ENCODE measurements at regions not wholly inside any gene's neighbourhood (a gene's known extent, or its start where the extent isn't known, plus 50 kb on each side); places are given as distances from the start of the nearest gene placed in this dataset.
"Not testable (repeated sequence)": the region's sequence is repeated elsewhere in the genome, so short reads cannot be mapped to it uniquely, and the experiment has no call there.

DNA sequence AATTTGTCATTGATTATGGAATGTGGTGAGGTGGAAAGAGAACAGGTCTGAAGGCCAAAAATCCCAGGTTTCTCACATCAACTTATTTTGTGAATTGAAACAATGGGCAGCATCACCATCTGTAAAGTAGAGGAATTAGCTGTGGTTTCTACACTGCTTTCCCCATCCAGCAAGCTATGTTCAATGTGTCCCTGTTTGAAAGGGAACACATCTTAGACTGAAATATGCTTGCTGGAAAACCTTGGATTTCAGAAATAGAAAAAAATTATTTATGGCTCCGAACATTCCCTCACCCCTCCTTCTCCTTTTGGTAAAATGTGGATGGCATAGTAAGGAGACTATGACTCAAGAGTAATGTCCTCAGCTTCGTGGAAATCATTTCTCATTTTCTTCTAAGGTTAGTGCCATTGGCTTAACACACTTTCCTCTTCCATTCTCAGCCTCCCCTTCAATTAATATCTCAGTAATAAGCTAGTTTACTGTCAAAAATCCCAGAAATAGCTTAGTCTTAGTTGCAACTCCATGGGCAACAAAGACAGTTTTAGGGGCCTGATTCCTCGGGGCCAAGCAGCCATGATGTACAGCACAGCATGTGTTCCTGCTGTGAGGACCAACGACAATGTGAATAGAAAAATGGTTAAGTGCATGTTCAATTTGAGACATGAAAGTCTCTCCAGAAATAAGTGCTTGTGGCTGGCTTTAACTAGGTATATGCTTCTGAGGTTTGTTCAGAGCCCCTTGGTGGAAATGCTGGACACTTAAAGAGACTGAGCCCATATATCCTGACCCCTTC is 205.8 kb upstream of the SLC38A2 start:
- DNase-seq (ENCODE audit: low spot score in 2 of 2): no peak
- no peak for FAIRE-seq

DNA sequence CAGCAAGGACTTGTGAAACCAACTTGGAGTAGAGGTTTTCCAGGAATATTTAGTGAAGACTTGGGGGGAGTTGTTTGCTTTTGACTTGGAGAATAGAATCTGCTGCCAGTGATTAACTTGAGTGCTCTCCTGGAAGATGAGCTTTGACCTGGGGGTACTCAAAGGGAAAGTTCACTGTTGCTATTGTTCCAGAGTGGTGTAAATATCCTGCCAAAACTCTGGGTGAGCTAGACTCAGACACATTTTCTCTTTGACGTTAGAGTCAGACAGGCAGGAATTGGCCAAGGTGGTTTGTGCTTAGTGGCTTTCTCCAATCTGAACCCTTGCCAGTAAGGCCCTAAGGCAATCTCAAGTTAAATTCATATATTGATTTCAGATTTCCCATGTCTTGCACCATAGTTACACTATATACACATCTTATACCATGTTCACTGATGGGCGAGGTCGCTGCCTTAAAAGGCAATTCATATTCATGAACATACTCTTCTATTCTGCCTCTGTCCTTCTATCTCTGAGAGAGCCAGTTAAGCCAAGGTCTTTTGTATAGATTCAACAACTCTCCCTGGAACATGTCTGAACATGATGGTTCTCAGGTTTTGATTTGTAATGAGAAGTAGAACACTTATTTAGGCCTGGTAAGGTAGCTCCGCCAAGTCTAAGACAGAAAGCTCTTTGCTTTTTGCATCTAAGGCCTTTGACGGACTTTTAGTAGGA is 204.6 kb upstream of the SLC38A2 start:
- FAIRE-seq (no peak), DNase-seq (ENCODE audit: low spot score in 2 of 2) (no peak)

DNA sequence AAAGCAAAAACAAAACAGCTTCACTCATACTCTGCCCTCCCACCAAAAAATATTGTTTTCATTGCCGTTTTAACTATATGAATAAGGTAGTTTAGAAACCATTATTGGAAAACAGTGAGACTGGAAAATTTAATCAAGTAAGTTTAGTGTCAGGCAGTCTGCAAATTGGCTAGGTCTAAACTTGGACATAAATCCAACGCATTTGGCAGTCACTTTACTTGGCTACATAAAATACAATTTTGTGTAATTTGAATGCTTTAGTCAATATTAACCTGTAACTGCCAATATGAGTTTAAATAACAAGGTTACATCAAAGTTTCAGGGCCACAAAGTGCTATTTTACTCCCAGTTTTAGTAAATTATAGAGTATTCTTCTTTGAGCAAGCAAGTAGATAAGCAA is 202.3 kb upstream of the SLC38A2 start:
- DNase-seq (ENCODE audit: low spot score in 2 of 2) (no peak), FAIRE-seq (no peak)

DNA sequence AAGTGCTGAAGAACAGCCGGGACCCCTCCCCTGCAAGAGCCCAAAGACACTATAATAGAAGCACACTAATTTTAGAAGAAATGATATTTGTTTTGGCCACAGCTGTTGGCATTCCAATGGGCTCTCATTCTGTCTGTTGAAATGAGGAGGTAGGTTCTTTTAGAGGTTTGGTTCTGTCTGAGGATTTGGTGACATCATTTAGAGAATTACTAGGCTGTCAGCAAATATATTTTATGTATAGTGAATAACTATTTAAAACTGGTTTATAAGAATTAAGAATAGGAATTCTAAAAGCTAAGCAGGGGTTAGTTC is 200.7 kb upstream of the SLC38A2 start:
- no peak for FAIRE-seq
- DNase-seq (ENCODE audit: low spot score in 2 of 2): no peak

DNA sequence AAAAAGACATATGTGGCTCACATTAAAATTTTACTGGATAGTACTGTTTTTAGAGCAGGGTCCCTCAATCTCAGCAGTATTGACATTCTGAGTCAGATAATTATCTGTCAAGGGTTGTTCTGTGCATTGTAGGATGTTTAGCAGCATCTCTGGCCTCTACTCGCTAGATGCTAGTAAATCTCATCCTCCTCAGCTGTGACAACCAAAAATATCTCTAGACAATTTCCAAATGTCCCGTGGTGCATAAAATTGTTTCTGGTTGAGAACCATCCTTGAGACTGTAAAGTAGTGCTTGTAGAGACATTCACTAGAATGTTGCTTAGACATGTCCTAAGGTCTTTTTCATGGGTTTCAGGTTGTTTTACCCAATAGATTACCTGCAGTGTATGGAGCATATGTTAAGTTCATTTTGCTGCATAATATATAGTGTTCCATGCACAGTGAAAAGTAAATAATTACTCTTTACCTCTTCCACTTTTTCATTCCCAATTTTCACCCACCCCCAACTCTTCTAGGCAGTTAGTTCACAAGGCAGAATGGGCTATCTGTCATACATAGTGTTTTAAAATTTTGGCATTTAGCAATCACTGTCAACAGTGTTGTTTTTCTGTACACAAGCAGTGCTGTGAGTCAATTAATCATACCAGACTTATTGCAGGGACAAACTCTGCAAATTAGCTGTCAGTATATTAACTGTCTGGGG is 200.2 kb upstream of the SLC38A2 start:
- FAIRE-seq (no peak), DNase-seq (ENCODE audit: low spot score in 2 of 2) (no peak)

DNA sequence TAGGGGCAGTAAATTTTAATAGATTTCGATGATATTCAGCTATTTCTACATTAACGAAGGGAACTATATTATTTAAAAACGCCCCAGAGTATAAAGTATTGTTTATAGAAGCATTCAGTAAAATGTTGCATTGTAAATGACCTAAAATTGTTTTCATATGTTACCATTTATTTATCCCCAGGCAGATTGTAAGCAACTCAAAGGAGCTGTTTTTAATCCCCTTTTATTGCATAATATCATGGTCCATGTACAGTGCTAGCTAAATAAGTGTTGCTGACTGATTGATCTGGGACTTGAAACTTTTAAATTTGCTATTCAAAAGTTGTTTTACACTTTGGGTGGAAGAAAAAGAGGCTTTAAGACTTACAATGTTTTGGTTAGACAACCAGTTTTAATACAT is 199.0 kb upstream of the SLC38A2 start:
- DNase-seq (ENCODE audit: low spot score in 2 of 2): no peak
- no peak for FAIRE-seq

DNA sequence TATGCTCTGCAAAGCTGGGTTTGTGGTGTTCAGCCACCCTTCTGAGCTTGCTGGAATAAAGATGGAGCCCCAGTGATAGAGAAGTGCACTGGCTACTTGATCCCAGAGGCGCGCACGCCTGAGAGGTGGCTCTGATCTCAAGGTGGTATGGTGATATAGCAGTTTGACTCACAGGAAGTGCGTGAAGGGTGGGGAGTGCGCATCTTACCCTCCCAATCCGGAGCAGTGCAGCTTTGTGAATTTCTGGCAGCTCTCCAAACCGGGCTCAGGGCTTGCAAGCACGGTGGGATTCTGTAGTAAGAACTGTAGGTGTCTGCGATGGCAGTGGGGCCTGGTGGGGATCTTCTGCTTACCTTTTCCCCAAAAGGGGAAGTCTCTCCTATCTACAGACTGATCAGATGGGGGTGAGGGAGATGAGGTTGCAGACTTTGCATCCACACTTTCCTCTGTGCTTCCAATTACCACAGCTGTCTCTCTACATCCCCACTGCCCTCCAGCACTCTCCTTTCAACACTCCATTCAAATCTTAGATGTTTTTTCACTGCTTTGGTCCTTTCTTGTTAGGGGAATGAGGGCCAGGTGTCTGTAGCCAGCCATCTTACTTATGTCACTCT is 197.4 kb upstream of the SLC38A2 start:
- no peak for DNase-seq (ENCODE audit: low spot score in 2 of 2)
- no peak for FAIRE-seq

DNA sequence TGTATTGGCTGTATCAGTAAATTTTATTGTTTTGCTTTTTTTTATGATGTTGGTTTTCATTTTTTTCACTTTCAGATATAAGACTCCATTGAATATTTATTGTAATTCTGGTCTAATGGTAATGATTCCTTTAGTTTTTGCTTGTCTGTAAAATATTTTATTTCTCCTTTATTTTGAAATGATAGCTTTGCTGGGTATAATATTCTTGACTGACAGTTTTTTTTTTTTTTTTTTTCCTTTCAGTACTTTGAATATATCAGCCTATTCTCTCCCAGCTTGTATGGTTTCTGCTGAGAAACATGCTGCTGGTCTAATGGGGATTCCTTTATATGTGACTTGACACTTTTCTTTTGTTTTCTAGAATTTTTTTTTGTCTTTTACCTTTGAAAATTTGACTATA is 195.1 kb upstream of the SLC38A2 start:
- FAIRE-seq: no peak

DNA sequence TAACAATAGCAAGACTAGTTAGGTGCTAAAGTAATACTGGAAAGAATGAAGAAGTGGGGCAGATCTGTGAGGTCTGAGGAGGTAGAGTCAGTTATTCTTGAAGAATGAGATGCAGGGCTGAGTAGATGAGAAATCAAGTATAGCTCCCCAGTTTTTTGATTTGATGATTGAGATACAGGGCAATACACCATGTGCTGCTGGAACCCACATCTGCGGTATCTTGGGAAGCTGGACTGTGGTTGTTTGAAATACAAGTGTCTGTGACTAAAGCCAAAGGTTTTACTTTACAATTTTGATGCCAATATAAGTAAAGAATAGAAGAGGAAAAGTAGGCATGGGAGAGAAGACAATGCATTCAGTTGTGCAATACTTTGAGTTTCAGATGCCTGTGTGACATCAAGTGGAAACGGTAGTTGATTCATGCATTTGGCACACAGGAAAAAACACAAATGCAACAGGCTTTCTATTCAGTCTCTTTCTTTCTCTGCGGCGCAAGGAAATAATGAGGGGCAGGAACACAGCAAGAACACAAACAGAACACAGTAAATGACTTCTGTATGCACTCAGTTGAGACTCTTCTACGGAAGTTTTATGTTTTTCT is 190.2 kb upstream of the SLC38A2 start:
- DNase-seq (ENCODE audit: low spot score in 2 of 2): no peak
- FAIRE-seq: no peak

More for the DNA sequence above, 195.1 kb upstream of the SLC38A2 start:
- no peak for DNase-seq (ENCODE audit: low spot score in 2 of 2)

DNA sequence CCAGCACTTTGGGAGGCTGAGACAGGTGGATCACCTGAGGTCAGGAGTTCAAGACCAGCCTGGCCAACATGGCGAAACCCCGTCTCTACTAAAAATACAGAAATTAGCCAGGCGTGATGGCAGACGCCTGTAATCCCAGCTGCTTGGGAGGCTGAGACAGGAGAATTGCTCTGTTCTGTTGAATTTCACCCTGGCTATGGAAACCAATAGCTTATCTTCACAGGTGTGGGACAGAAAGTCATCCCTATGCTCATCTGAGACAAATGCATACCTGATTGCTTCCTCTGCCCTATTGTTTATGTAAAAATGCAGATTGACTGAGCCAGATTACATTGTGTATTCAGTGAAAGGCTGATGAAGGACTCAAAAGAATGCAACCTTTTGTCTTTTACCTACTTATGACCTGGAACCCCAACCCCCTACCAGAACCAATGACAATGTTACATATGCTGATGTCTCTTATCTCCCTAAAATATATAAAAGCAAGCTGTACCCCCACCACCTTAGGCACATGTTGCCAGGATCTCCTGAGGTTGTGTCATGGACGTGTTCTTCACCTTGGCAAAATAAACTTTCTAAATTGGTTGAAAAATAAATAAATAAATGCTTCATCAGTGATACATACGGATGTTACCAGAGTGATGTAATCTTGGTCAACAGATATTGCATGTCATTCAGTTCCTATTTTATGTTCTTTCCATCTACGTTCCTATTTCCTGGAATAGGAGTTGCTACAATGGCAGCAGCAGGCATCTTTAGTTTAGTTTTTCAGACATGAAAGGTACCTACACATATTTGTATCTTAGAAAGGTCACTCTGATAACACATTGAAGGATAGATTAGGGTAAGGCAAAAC is 189.4 kb upstream of the SLC38A2 start:
- not testable (repeated sequence) for DNase-seq (ENCODE audit: low spot score in 2 of 2); FAIRE-seq

DNA sequence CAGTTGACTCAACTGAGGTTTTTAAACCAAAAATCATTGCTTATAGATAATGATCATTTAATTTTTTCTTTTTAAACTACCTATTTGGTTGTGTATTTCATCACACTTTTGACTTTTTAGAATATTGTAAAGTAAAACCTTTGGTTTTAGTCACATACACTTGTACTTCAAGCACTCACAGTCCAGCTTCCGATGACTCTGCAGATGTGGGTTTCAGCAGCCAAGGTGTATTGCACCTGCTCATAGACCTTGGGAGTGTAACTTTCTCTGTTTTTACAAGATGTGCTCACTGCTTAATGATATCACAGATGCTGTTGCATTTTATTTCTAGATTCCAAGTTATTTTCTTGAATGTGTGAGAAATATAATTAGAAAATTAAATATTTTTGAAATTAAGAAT is 188.3 kb upstream of the SLC38A2 start:
- no peak for DNase-seq (ENCODE audit: low spot score in 2 of 2)
- FAIRE-seq: no peak

DNA sequence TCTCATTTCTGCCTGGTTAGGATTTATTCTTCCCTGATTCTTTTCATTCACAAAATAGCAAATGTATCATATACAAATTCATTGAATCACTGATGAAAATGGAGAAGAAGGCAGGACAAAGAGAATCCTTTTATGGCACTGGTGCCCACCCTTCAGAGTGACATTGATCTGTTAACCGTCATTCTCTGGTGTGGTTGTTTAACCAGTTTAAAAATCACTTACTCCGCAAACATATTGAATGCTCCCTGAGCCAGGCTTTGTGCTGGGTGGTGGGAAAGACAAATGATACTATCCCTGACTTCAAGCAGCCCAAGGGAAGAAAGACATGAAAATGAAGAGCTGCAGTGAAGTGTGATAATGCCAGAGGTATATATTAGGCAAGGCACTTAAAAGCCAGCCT is 187.5 kb upstream of the SLC38A2 start:
- no peak for DNase-seq (ENCODE audit: low spot score in 2 of 2)
- FAIRE-seq: no peak

DNA sequence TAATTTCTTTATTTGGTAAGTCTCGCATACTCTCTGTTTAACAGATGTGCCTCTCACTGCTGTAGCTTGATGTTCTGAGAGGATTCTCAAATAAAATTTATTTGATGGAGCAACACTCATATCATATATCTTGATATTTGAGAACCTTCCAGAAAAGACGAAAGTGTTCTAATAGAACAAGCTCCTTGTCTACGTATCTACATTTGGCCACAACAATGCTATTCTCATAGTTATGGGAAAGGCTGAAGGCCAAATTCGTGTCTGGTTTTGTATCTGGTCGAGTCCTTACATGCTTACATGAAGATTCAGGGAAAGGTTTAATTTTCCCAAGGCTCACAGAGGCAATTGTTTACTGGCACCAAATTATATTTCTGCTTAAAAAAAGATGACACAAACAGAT is 186.7 kb upstream of the SLC38A2 start:
- DNase-seq (ENCODE audit: low spot score in 2 of 2): no peak
- FAIRE-seq: no peak

DNA sequence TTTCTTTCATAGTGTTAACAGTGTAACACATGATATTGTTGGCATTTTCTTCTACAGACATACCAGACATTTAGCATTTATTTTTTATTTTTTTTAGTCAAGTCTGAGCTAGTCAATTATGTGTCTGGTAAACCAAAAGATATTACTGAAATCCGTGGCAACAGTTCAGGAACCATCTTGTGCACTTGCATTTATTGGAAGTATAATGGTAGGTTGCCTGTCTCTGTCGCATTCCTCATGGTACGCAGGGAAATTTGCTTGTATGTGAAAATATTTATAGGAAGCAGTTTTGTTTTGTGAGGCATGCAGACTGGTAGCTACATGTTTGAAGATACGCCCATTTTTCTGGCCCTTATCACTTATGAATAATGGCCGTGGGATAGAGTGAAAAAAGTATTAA is 186.1 kb upstream of the SLC38A2 start:
- no peak for DNase-seq (ENCODE audit: low spot score in 2 of 2)
- no peak for FAIRE-seq

DNA sequence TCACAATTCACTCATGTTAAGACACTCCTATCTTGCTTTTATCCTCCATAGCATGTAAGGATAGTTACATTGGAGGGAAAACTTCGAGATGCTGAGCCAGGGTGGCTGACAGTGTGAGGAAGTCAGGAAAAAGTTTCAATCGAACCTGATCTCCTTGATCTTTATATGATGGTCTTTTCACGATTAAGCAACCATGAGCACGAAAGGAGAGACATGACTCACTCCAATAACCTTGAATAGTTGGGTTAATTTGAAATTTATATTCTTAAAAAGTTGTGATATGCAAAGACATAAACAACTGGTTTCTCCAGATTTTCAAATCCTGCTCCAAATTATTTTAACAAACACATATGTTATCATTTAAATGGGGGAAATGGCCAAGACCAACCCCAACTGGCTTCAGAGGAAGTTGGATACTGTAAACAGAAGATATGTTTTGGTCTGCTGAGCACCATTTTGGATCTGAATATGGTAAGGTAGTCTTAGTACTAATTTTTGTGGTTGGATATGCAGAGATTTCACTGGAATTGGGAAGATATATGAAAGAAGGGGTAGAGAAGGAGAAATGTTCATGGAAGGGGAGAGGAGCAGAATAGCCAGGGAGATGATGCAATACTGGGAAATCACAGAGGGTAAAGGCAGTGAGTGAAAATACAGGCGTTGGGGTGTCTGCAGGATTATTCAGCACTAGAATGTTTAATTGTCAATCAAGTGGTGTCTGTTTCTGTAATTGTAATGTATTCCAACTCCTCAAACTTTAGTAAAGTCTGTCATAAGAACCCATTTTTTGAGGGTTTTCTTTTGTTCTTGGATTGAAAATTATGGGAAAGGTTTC is 185.2 kb upstream of the SLC38A2 start:
- FAIRE-seq (no peak), DNase-seq (ENCODE audit: low spot score in 2 of 2) (no peak)

DNA sequence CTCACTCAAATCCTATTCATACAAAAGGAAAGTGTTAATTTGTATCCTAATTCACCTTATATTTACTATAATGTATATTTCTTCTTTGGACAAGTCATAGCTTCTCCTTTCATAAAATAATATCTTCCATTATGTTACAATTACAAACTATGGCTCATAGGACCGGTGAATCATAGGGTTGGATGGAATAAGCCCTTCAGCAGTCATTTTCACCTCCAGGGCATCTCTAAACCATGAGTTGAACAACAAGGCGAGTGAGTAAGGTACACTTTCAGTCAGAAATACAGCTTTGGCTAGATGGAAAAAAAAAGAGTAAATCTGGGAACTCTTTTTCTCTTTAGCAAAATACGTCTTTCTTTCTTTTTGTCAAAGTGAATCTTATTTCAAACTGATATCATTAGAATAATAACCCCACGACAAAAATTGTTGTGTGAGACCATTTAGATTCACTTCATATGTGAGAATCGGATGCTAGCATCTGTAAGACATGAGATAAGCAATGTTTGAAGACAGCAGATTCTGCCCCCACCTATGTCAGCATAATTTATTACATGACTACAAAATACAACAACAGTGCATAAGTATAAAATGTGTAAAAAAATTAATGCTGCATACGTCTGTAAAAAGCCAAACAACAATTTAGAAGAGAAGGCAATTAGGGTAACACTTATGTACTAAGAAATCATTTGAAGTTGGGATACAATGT is 184.4 kb upstream of the SLC38A2 start:
- FAIRE-seq (no peak), DNase-seq (ENCODE audit: low spot score in 2 of 2) (no peak)

DNA sequence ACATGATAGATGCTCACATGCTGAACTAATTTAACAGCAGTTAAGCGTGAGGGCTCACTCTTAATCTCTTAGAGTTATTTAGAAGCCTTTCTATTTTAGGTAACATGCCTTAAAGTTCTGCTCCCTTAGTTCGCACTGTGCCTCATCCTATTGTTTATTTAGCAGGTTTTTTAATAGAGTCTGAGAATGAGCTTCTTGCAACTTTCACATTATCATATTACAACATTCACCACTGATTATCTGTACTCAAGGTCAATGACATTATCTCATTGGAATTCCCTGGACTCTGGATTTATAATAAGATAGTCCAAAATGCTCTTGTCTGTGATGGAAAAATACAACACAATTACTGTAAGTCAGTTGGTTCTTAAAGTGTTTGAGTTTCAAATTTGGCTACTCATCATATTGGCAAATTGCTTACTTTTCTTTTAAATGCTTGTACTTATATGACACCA is 183.6 kb upstream of the SLC38A2 start:
- DNase-seq (ENCODE audit: low spot score in 2 of 2): no peak
- no peak for FAIRE-seq

DNA sequence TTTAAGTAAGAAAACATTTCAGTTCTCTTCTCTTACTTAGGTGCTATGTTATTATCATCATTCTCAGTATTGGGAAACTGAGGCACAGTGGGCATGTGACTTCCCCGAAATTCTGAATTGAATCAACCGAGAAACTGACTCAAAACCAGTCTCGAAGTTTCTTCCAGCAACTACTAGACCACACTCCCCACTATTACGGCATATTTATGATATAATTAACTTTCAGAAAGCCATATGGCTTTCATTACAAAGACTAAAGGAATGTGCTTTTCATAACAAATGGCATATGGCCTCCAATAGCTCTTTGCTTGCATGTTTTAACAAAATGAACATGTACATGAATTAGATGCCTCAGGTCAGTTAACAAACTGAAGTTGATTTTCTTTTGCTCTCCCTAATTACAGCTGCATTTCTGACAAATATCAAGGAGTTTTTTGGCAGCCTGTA is 182.9 kb upstream of the SLC38A2 start:
- DNase-seq (ENCODE audit: low spot score in 2 of 2): no peak
- no peak for FAIRE-seq
